ENCODE measurements at regions not wholly inside any gene's neighbourhood (a gene's known extent, or its start where the extent isn't known, plus 50 kb on each side); places are given as distances from the start of the nearest gene placed in this dataset.

GRCh38 chr11:24386546-24387397 is 110.1 kb upstream of the LUZP2 start:
- peak; percentile 29 for TF ChIP-seq CTCF (IDR thresholded peaks at IDR 0.05; ENCODE audit: low read depth, low read length, missing control alignments)
- DNase-seq (ENCODE audit: extremely low read depth, low read depth): peak; percentile 1
- H3K4me3 ChIP-seq (replicated peaks; ENCODE audit: low read depth, low read length): no peak overlapping the region

- no peak overlapping the region for H3K4me3 ChIP-seq (replicated peaks; ENCODE audit: low read depth, low read length)
- no peak for DNase-seq (ENCODE audit: extremely low read depth, low read depth)
- TF ChIP-seq CTCF (IDR thresholded peaks at IDR 0.05; ENCODE audit: low read depth, low read length, missing control alignments): no peak
These were observed 107.3 kb upstream of the LUZP2 start for GRCh38 chr11:24389575-24389974.

- H3K4me3 ChIP-seq (replicated peaks; ENCODE audit: low read depth, low read length): no peak overlapping the region
- no peak for DNase-seq (ENCODE audit: extremely low read depth, low read depth)
- TF ChIP-seq CTCF (IDR thresholded peaks at IDR 0.05; ENCODE audit: low read depth, low read length, missing control alignments): no peak
These were observed 106.8 kb upstream of the LUZP2 start for GRCh38 chr11:24390016-24390415.

GRCh38 chr11:24390762-24391161 is 106.1 kb upstream of the LUZP2 start:
- TF ChIP-seq CTCF (IDR thresholded peaks at IDR 0.05; ENCODE audit: low read depth, low read length, missing control alignments): no peak
- DNase-seq (ENCODE audit: extremely low read depth, low read depth): no peak
- H3K4me3 ChIP-seq (replicated peaks; ENCODE audit: low read depth, low read length): no peak overlapping the region

- DNase-seq (ENCODE audit: extremely low read depth, low read depth): no peak
- TF ChIP-seq CTCF (IDR thresholded peaks at IDR 0.05; ENCODE audit: low read depth, low read length, missing control alignments): no peak
These were observed 105.7 kb upstream of the LUZP2 start for GRCh38 chr11:24391167-24391566.

GRCh38 chr11:24400059-24400665 is 96.7 kb upstream of the LUZP2 start:
- H3K4me3 ChIP-seq (replicated peaks; ENCODE audit: low read depth, low read length): no peak overlapping the region
- TF ChIP-seq CTCF (IDR thresholded peaks at IDR 0.05; ENCODE audit: low read depth, low read length, missing control alignments): no peak
- DNase-seq (ENCODE audit: extremely low read depth, low read depth): no peak

More at GRCh38 chr11:24391167-24391566, 105.7 kb upstream of the LUZP2 start:
- H3K4me3 ChIP-seq (replicated peaks; ENCODE audit: low read depth, low read length): no peak overlapping the region

Measured in HFF-Myc (cell line).